MCF 10A (cell line): ENCODE measurements at regions not wholly inside any gene's neighbourhood (a gene's known extent, or its start where the extent isn't known, plus 50 kb on each side); places are given as distances from the start of the nearest gene placed in this dataset.

Source experiments
- BruUV-seq: library from RNA; stranded (reverse); fragments of 400-500 nt; replicated peaks from 2 replicates; lab custom pipeline; 2021; lab: Mats Ljungman, UMichigan
- CTCF ChIA-PET: fragments of 300-600 bp; sonication (Branson Sonifier 250); formaldehyde crosslinking; extraction: SDS; loops from one replicate; lab custom pipeline; 2021; ENCODE audit warnings: antibody characterized with exemption, inconsistent platforms; lab: Yijun Ruan, JAX
- POLR2A ChIA-PET: fragments of 300-600, 350-650 bp; sonication (Branson Sonifier 250); formaldehyde crosslinking; extraction: SDS; loops from one replicate; lab custom pipeline; 2020; ENCODE audit warnings: antibody characterized with exemption, inconsistent platforms; lab: Yijun Ruan, JAX
- DNase-seq: peaks from one replicate; pipeline ENCODE4 v3.0.0-alpha.2; 2018; ENCODE audit not compliant: unreplicated experiment
- H3K27ac Mint-ChIP-seq: one replicate; pipeline ENCODE4 v1.8.0; 2022; ENCODE audit warnings: mild to moderate bottlenecking, low read depth, mixed read lengths; ENCODE audit not compliant: unreplicated experiment
- H3K27me3 Mint-ChIP-seq: one replicate; pipeline ENCODE4 v1.8.0; 2022; ENCODE audit warnings: mixed read lengths; ENCODE audit not compliant: insufficient read depth, unreplicated experiment
- H3K36me3 Mint-ChIP-seq: one replicate; pipeline ENCODE4 v1.8.0; 2022; ENCODE audit warnings: mild to moderate bottlenecking, moderate library complexity, mixed read lengths; ENCODE audit not compliant: insufficient read depth, unreplicated experiment
- H3K4me1 Mint-ChIP-seq: one replicate; pipeline ENCODE4 v1.8.0; 2022; ENCODE audit warnings: mixed read lengths; ENCODE audit not compliant: insufficient read depth, unreplicated experiment
- H3K4me3 Mint-ChIP-seq: one replicate; pipeline ENCODE4 v1.8.0; 2022; ENCODE audit warnings: mild to moderate bottlenecking, moderate library complexity, mixed read lengths; ENCODE audit not compliant: unreplicated experiment
- H3K9me3 Mint-ChIP-seq: one replicate; pipeline ENCODE4 v1.8.0; 2022; ENCODE audit warnings: mixed read lengths; ENCODE audit not compliant: unreplicated experiment
- CTCF ChIP-seq: fragments of 200-600 bp; IDR thresholded peaks from one replicate; pipeline ENCODE4 v1.8.0; 2022; ENCODE audit warnings: antibody characterized with exemption, mild to moderate bottlenecking; ENCODE audit not compliant: unreplicated experiment
- intact Hi-C: fragments of 100-400 bp; cut with micrococcal nuclease; formaldehyde crosslinking; loops from 2 replicates; pipeline ENCODE4 v1.14.1; 2022

GRCh38 chr10:90470966-90471365 lies 386.9 kb downstream of the HTR7 start:
- no TSS peak for BruUV-seq
- no peaks in the 10 kb centered on the region for H3K36me3 Mint-ChIP-seq
- H3K27ac Mint-ChIP-seq = no peak overlapping the region
- no peak for DNase-seq
- intact Hi-C loops = no loop called here
- POLR2A ChIA-PET = no interaction called here
- CTCF ChIA-PET = no interaction called here
- TF ChIP-seq CTCF = no peak
- H3K4me3 Mint-ChIP-seq = no peak overlapping the region
- no peaks in the 10 kb centered on the region for H3K9me3 Mint-ChIP-seq
- H3K4me1 Mint-ChIP-seq = no peaks in the 10 kb centered on the region
- no peaks in the 10 kb centered on the region for H3K27me3 Mint-ChIP-seq

GRCh38 chr10:90480466-90480865 lies 377.4 kb downstream of the HTR7 start:
- Mint-ChIP-seq H3K27ac (no peak overlapping the region), H3K4me3 (no peak overlapping the region), H3K27me3 (no peaks in the 10 kb centered on the region), H3K36me3 (peaks cover 7% of the 10 kb centered on the region), H3K9me3 (no peaks in the 10 kb centered on the region), H3K4me1 (peaks cover 29% of the 10 kb centered on the region)
- no peak for DNase-seq
- ChIA-PET CTCF (no interaction called here), POLR2A (interaction anchor here (0.7 to 1.1 kb wide), 3 partner anchors 15 to 62 kb away, joined by 3 to 4 read pairs (median 3); no protein-coding TSS in a partner anchor)
- intact Hi-C loops = no loop called here
- TF ChIP-seq CTCF = no peak
- no TSS peak for BruUV-seq

GRCh38 chr10:90481326-90481923 lies 376.4 kb downstream of the HTR7 start:
- TF ChIP-seq CTCF = no peak
- Mint-ChIP-seq H3K27ac (no peak overlapping the region), H3K36me3 (peaks cover 7% of the 10 kb centered on the region), H3K9me3 (peaks cover 2% of the 10 kb centered on the region), H3K4me3 (no peak overlapping the region), H3K4me1 (peaks cover 32% of the 10 kb centered on the region), H3K27me3 (no peaks in the 10 kb centered on the region)
- intact Hi-C loops = no loop called here
- POLR2A ChIA-PET = interaction anchor here (0.6 to 1.1 kb wide), 5 partner anchors 8 to 73 kb away, joined by 3 to 5 read pairs (median 3); no protein-coding TSS in a partner anchor
- BruUV-seq = no TSS peak
- CTCF ChIA-PET = interaction anchor here (0.6 to 1.9 kb wide), 2 partner anchors 15 to 61 kb away, joined by 3 to 5 read pairs; no protein-coding TSS in a partner anchor
- no peak for DNase-seq

GRCh38 chr10:90484518-90484917 lies 373.3 kb downstream of the HTR7 start:
- BruUV-seq = no TSS peak

More at GRCh38 chr10:90484518-90484917, 373.3 kb downstream of the HTR7 start:
- peak; percentile 96 for DNase-seq
- Mint-ChIP-seq H3K27me3 (no peaks in the 10 kb centered on the region), H3K4me1 (peaks cover 40% of the 10 kb centered on the region), H3K4me3 (peak overlapping the region; percentile 42), H3K36me3 (peaks cover 7% of the 10 kb centered on the region), H3K27ac (peak overlapping the region; percentile 95), H3K9me3 (peaks cover 8% of the 10 kb centered on the region)
- ChIA-PET CTCF (interaction anchor here (1.0 kb wide), 1 partner anchor 69 kb away, joined by 3 read pairs; no protein-coding TSS in a partner anchor), POLR2A (interaction anchor here (0.8 to 1.4 kb wide), 5 partner anchors 12 to 262 kb away, joined by 3 to 6 read pairs (median 4); no protein-coding TSS in a partner anchor)
- no peak for TF ChIP-seq CTCF
- intact Hi-C loops = loop anchor here (2.0 kb wide), 1 partner anchor 66 kb away; no protein-coding TSS in a partner anchor
